Panc1 (cell line): ENCODE measurements at regions not wholly inside any gene's neighbourhood (a gene's known extent, or its start where the extent isn't known, plus 50 kb on each side); places are given as distances from the start of the nearest gene placed in this dataset.

ENCODE experiments used
- REST ChIP-seq, 2 experiments: IDR thresholded peaks; 2 replicates each; pipeline ENCODE4 v1.6.1; 2011 to 2012; ENCODE audit warnings: low read depth in 2 of 2, control low read depth in 1 of 2, low read length in 1 of 2, mild to moderate bottlenecking in 1 of 2, moderate library complexity in 1 of 2; ENCODE audit not compliant: insufficient read depth in 1 of 2
- SIN3A ChIP-seq: IDR thresholded peaks from 2 replicates; pipeline ENCODE4 v1.6.1; 2012; ENCODE audit warnings: low read depth, mild to moderate bottlenecking, low read length, moderate library complexity, borderline replicate concordance; ENCODE audit not compliant: insufficient read depth
- TCF7L2 ChIP-seq: IDR thresholded peaks from 2 replicates; pipeline ENCODE4 v1.6.1; 2011; ENCODE audit warnings: mild to moderate bottlenecking, low read depth, low read length, inconsistent platforms
- TF ChIP-seq, protein P1 (sequence below): fragments of 450-650 bp; IDR thresholded peaks from 2 replicates; pipeline ENCODE4 v1.5.1; 2017; ENCODE audit warnings: mild to moderate bottlenecking

- TF ChIP-seq, protein P1, sequence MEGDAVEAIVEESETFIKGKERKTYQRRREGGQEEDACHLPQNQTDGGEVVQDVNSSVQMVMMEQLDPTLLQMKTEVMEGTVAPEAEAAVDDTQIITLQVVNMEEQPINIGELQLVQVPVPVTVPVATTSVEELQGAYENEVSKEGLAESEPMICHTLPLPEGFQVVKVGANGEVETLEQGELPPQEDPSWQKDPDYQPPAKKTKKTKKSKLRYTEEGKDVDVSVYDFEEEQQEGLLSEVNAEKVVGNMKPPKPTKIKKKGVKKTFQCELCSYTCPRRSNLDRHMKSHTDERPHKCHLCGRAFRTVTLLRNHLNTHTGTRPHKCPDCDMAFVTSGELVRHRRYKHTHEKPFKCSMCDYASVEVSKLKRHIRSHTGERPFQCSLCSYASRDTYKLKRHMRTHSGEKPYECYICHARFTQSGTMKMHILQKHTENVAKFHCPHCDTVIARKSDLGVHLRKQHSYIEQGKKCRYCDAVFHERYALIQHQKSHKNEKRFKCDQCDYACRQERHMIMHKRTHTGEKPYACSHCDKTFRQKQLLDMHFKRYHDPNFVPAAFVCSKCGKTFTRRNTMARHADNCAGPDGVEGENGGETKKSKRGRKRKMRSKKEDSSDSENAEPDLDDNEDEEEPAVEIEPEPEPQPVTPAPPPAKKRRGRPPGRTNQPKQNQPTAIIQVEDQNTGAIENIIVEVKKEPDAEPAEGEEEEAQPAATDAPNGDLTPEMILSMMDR = no peak
- TF ChIP-seq REST (IDR thresholded peaks at IDR 0.05; ENCODE audit: insufficient read depth in 1 of 2, low read depth in 2 of 2, low read length in 1 of 2) (no peak), SIN3A (no peak), TCF7L2 (no peak)
These were observed 105.4 kb downstream of the ZNF429 start for GRCh38 chr19:21610787-21611186.
